ENCODE measurements at regions not wholly inside any gene's neighbourhood (a gene's known extent, or its start where the extent isn't known, plus 50 kb on each side); places are given as distances from the start of the nearest gene placed in this dataset.

GRCh38 chr9:17057729-17058128, 77.1 kb upstream of the CNTLN start:
- no peak for DNase-seq (ENCODE audit: low read depth)
- TF ChIP-seq CTCF (IDR thresholded peaks at IDR 0.05; ENCODE audit: low read depth, low read length, missing control alignments) = no peak

DNA sequence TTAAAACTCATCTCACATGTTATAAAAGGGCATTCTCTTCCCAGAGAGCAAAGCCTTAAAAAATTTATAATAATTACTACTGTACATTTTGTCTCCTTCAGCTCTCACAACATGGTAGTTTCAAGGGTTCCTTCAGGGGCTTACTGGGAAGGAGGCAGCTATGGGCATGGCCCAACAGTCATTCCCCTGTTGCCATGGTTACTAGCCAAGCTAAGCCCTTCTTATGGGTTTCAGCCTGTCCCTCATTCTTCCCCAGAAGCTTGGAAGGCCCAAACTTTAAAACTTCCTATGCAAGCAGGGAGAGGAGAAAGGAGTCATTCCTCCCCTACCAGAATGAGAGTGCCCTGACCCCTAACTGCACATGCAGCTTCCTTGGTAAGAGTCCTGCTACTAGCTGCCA, 82.2 kb upstream of the CNTLN start:
- no peak for DNase-seq (ENCODE audit: low read depth)
- H3K4me3 ChIP-seq (ENCODE audit: low read depth, low read length) = no peak overlapping the region
- TF ChIP-seq CTCF (IDR thresholded peaks at IDR 0.05; ENCODE audit: low read depth, low read length, missing control alignments) = no peak

More at GRCh38 chr9:17057729-17058128, 77.1 kb upstream of the CNTLN start:
- no peak overlapping the region for H3K4me3 ChIP-seq (ENCODE audit: low read depth, low read length)

DNA sequence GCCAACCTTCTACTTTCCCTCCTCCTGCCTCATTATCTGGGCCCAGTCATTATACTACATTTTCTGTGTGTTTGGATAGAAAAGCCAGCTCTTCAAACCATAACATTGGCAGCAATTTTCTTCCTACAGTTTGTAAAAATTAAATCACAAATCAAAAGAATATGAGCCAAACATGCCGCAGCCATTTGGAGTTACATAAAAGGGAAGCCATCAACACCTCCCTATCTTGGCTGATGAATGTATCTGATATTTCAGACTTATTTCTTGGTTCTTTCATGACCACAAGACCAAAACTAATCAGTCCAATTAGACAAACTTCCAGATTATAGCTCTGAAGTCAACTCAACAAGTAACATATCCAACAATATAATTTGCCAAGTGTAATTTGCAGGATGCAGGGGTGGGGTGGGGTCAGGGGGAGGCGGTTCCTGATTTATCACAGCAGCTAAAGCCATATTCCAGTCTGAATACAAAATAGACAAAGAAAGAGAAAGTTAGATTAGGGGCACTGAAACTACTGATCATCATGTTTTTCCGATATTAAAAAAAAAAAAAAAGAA, 89.4 kb upstream of the CNTLN start:
- no peak for DNase-seq (ENCODE audit: low read depth)
- no peak for TF ChIP-seq CTCF (IDR thresholded peaks at IDR 0.05; ENCODE audit: low read depth, low read length, missing control alignments)
- no peak overlapping the region for H3K4me3 ChIP-seq (ENCODE audit: low read depth, low read length)

- no peak overlapping the region for H3K4me3 ChIP-seq (ENCODE audit: low read depth, low read length)
- TF ChIP-seq CTCF (IDR thresholded peaks at IDR 0.05; ENCODE audit: low read depth, low read length, missing control alignments) = no peak
- no peak for DNase-seq (ENCODE audit: low read depth)
Observed at GRCh38 chr9:17031546-17031945, 103.3 kb upstream of the CNTLN start.

DNA sequence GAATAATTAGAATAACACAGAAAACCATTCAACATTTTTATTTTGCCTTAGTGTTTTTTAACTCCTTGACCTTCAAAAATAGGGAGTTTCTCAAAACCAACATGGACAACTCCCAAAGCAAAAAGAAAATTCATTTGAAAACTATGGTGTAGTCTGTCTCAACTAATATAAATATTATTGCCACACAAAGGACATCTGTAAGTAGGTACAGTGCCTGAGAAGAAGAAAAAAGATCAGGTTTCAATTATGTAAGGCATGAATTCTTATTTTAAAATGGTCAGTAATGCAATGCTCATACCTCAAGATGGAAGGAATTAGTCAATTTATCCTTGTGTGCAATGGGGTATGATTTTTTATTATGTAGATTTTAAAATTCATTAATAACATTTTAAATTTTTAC, 109.6 kb upstream of the CNTLN start:
- DNase-seq (ENCODE audit: low read depth) = no peak
- TF ChIP-seq CTCF (IDR thresholded peaks at IDR 0.05; ENCODE audit: low read depth, low read length, missing control alignments) = no peak
- H3K4me3 ChIP-seq (ENCODE audit: low read depth, low read length) = no peak overlapping the region

- DNase-seq (ENCODE audit: low read depth) = no peak
- no peak overlapping the region for H3K4me3 ChIP-seq (ENCODE audit: low read depth, low read length)
- no peak for TF ChIP-seq CTCF (IDR thresholded peaks at IDR 0.05; ENCODE audit: low read depth, low read length, missing control alignments)
Observed at GRCh38 chr9:17024129-17024528, 110.7 kb upstream of the CNTLN start.

GRCh38 chr9:17021387-17021970, 113.4 kb upstream of the CNTLN start:
- no peak overlapping the region for H3K4me3 ChIP-seq (ENCODE audit: low read depth, low read length)
- DNase-seq (ENCODE audit: low read depth) = no peak
- no peak for TF ChIP-seq CTCF (IDR thresholded peaks at IDR 0.05; ENCODE audit: low read depth, low read length, missing control alignments)
